Panc1 (cell line): ENCODE measurements at regions not wholly inside any gene's neighbourhood (a gene's known extent, or its start where the extent isn't known, plus 50 kb on each side); places are given as distances from the start of the nearest gene placed in this dataset.
A peak's percentile ranks its signal among the peaks of the same experiment; 100 is the strongest.

Source experiments
- ATAC-seq: fragments of 200-7000 bp; cut with Tn5 transposase; 2 replicates; pipeline ENCODE4 v1.9.1; 2020; ENCODE audit warnings: mild to moderate bottlenecking, moderate library complexity
- BruUV-seq: library from RNA; stranded (reverse); fragments of 400-500 nt; replicated peaks from 2 replicates; lab custom pipeline; 2021; lab: Mats Ljungman, UMichigan
- CTCF ChIA-PET: fragments of 300-600 bp; sonication (Branson Sonifier 250); formaldehyde crosslinking; loops from one replicate; lab custom pipeline; 2022; ENCODE audit warnings: antibody characterized with exemption; lab: Charles Lee
- POLR2A ChIA-PET: fragments of 300-600 bp; sonication (Branson Sonifier 250); formaldehyde crosslinking; loops from one replicate; lab custom pipeline; 2022; ENCODE audit warnings: antibody characterized with exemption; lab: Charles Lee
- DNase-seq: peaks from one replicate; pipeline ENCODE4 v3.0.0-alpha.2; 2010; ENCODE audit warnings: low read depth, low spot score
- H3K27ac ChIP-seq: 2 replicates; pipeline ENCODE4 v1.5.1; 2011; ENCODE audit warnings: mild to moderate bottlenecking, low read length, inconsistent platforms
- H3K27me3 ChIP-seq: fragments of 200-500 bp; sonication (Bioruptor generic); 2 replicates; pipeline ENCODE4 v1.6.0; 2014; ENCODE audit warnings: low read length, inconsistent platforms; ENCODE audit not compliant: control insufficient read depth, insufficient read depth
- H3K36me3 ChIP-seq: fragments of 200-500 bp; sonication (Bioruptor generic); 2 replicates; pipeline ENCODE4 v1.5.1; 2014; ENCODE audit warnings: inconsistent platforms, mild to moderate bottlenecking, low read length, moderate library complexity; ENCODE audit not compliant: control insufficient read depth, insufficient read depth
- H3K4me1 ChIP-seq: 2 replicates; pipeline ENCODE4 v1.5.1; 2011; ENCODE audit warnings: inconsistent platforms, mild to moderate bottlenecking, low read length, moderate library complexity; ENCODE audit not compliant: control insufficient read depth, insufficient read depth
- H3K4me3 ChIP-seq, 2 experiments: 2 replicates each; pipeline ENCODE4 v1.5.1; 2011 to 2012; ENCODE audit warnings: low read depth in 2 of 2, low read length in 2 of 2, mild to moderate bottlenecking in 2 of 2, inconsistent platforms in 1 of 2, moderate library complexity in 1 of 2
- H3K9me3 ChIP-seq: fragments of 200-500 bp; sonication (Bioruptor generic); 2 replicates; pipeline ENCODE4 v1.5.1; 2014; ENCODE audit warnings: low read depth, mild to moderate bottlenecking, inconsistent platforms, low read length, moderate library complexity; ENCODE audit not compliant: control insufficient read depth, insufficient read depth
- CTCF ChIP-seq: fragments of 450-650 bp; IDR thresholded peaks from 2 replicates; pipeline ENCODE4 v1.5.1; 2017; ENCODE audit warnings: mild to moderate bottlenecking
- POLR2AphosphoS5 ChIP-seq: IDR thresholded peaks from 2 replicates; pipeline ENCODE4 v1.6.1; 2012; ENCODE audit warnings: mild to moderate bottlenecking, low read depth, low read length, moderate library complexity
- REST ChIP-seq, 2 experiments: IDR thresholded peaks; 2 replicates each; pipeline ENCODE4 v1.6.1; 2011 to 2012; ENCODE audit warnings: low read depth in 2 of 2, control low read depth in 1 of 2, low read length in 1 of 2, mild to moderate bottlenecking in 1 of 2, moderate library complexity in 1 of 2; ENCODE audit not compliant: insufficient read depth in 1 of 2
- SIN3A ChIP-seq: IDR thresholded peaks from 2 replicates; pipeline ENCODE4 v1.6.1; 2012; ENCODE audit warnings: low read depth, mild to moderate bottlenecking, low read length, moderate library complexity, borderline replicate concordance; ENCODE audit not compliant: insufficient read depth
- TCF7L2 ChIP-seq: IDR thresholded peaks from 2 replicates; pipeline ENCODE4 v1.6.1; 2011; ENCODE audit warnings: mild to moderate bottlenecking, low read depth, low read length, inconsistent platforms
- in situ Hi-C: cut with HindIII; loops from 2 replicates; pipeline ENCODE4 v1.10.0; 2016; ENCODE audit warnings: low sequenced_read_pairs, low pct_unique_long_range_greater_than_20kb
- intact Hi-C: fragments of 100-400 bp; cut with micrococcal nuclease; formaldehyde crosslinking; loops from one replicate; pipeline ENCODE4 v1.10.0; 2022; ENCODE audit not compliant: unreplicated experiment

GRCh38 chr13:50224534-50224933, 209.3 kb downstream of the KCNRG start:
- H3K9me3 ChIP-seq = no peaks in the 10 kb centered on the region
- H3K36me3 ChIP-seq = no peaks in the 10 kb centered on the region
- ChIA-PET CTCF (no interaction called here), POLR2A (no interaction called here)
- ATAC-seq = no peak
- in situ Hi-C loops (no loop called here), intact Hi-C loops (loop anchor here (10.0 kb wide), 1 partner anchor 80 kb away; no protein-coding TSS in a partner anchor)
- H3K27me3 ChIP-seq = no peaks in the 10 kb centered on the region
- H3K27ac ChIP-seq = peak overlapping the region; percentile 91
- BruUV-seq = no TSS peak
- no peak for DNase-seq
- no peak overlapping the region for H3K4me3 ChIP-seq
- no peak for TF ChIP-seq REST (IDR thresholded peaks at IDR 0.05; ENCODE audit: insufficient read depth in 1 of 2, low read depth in 2 of 2, low read length in 1 of 2)
- no peak for TF ChIP-seq TCF7L2
- H3K4me1 ChIP-seq = peaks cover 17% of the 10 kb centered on the region

- ChIA-PET CTCF (no interaction called here), POLR2A (no interaction called here)
- DNase-seq = no peak
- no peaks in the 10 kb centered on the region for H3K9me3 ChIP-seq
- peaks cover 17% of the 10 kb centered on the region for H3K4me1 ChIP-seq
- TF ChIP-seq TCF7L2 (no peak), REST (IDR thresholded peaks at IDR 0.05; ENCODE audit: insufficient read depth in 1 of 2, low read depth in 2 of 2, low read length in 1 of 2) (no peak), POLR2AphosphoS5 (no peak), CTCF (no peak), SIN3A (no peak)
- intact Hi-C loops (loop anchor here (10.0 kb wide), 1 partner anchor 81 kb away; no protein-coding TSS in a partner anchor), in situ Hi-C loops (no loop called here)
- no peaks in the 10 kb centered on the region for H3K36me3 ChIP-seq
- no peaks in the 10 kb centered on the region for H3K27me3 ChIP-seq
- ATAC-seq = no peak
- no peak overlapping the region for H3K4me3 ChIP-seq
- peak overlapping the region; percentile 91; the same call in 1 of the 2 replicates for H3K27ac ChIP-seq
- no TSS peak for BruUV-seq
Measured at GRCh38 chr13:50225193-50226155, 210.2 kb downstream of the KCNRG start.
